Karpas-422 (cell line): ENCODE measurements at regions not wholly inside any gene's neighbourhood (a gene's known extent, or its start where the extent isn't known, plus 50 kb on each side); places are given as distances from the start of the nearest gene placed in this dataset.
"Not testable (repeated sequence)": the region's sequence is repeated elsewhere in the genome, so short reads cannot be mapped to it uniquely, and the experiment has no call there.

ENCODE experiments used
- DNase-seq: peaks from one replicate; pipeline ENCODE4 v3.0.0-alpha.2; 2015
- H2AFZ ChIP-seq: fragments of 200-600 bp; sonication (generic); 2 replicates; pipeline ENCODE4 v1.6.1; 2014; ENCODE audit warnings: antibody characterized with exemption, low read length, mixed read lengths
- H3K27ac ChIP-seq: fragments of 200-600 bp; sonication (generic); 2 replicates; pipeline ENCODE4 v1.5.1; 2014; ENCODE audit warnings: mild to moderate bottlenecking, low read length, moderate library complexity
- H3K27me3 ChIP-seq: fragments of 200-600 bp; sonication (generic); 2 replicates; pipeline ENCODE4 v1.6.1; 2014; ENCODE audit warnings: low read length, mixed read lengths
- H3K36me3 ChIP-seq: fragments of 200-600 bp; sonication (generic); 2 replicates; pipeline ENCODE4 v1.6.1; 2014; ENCODE audit warnings: low read length, mixed read lengths; ENCODE audit not compliant: insufficient read depth
- H3K4me1 ChIP-seq: fragments of 200-600 bp; sonication (generic); 2 replicates; pipeline ENCODE4 v1.6.1; 2014; ENCODE audit warnings: mild to moderate bottlenecking, low read length, mixed read lengths
- H3K4me2 ChIP-seq: fragments of 200-600 bp; sonication (generic); 2 replicates; pipeline ENCODE4 v1.6.1; 2014; ENCODE audit warnings: low read length, low read depth, mild to moderate bottlenecking; ENCODE audit not compliant: poor library complexity, severe bottlenecking
- H3K4me3 ChIP-seq: fragments of 200-600 bp; sonication (generic); 2 replicates; pipeline ENCODE4 v1.5.1; 2014; ENCODE audit warnings: mild to moderate bottlenecking, antibody characterized with exemption, low read length, mixed read lengths
- H3K79me2 ChIP-seq: fragments of 200-600 bp; sonication (generic); 2 replicates; pipeline ENCODE4 v1.6.1; 2014; ENCODE audit warnings: mild to moderate bottlenecking, low read length, mixed read lengths
- H3K9ac ChIP-seq: fragments of 200-600 bp; sonication (generic); 2 replicates; pipeline ENCODE4 v1.6.0; 2014; ENCODE audit warnings: low read length
- H3K9me2 ChIP-seq: fragments of 200-600 bp; sonication (generic), shearing (Covaris generic); replicated peaks from 2 replicates; pipeline ENCODE4 v1.6.0; 2014; ENCODE audit warnings: mild to moderate bottlenecking, low read length, moderate library complexity; ENCODE audit not compliant: insufficient read depth
- H3K9me3 ChIP-seq: fragments of 300-700, 200-600 bp; sonication (generic); 2 replicates; pipeline ENCODE4 v1.6.1; 2014; ENCODE audit warnings: low read length, mixed read lengths
- H4K20me1 ChIP-seq: fragments of 200-600 bp; sonication (generic); 2 replicates; pipeline ENCODE4 v1.6.1; 2014; ENCODE audit warnings: mild to moderate bottlenecking, antibody characterized with exemption, low read length, low read depth; ENCODE audit not compliant: insufficient read depth

- not testable (repeated sequence) for H3K4me3 ChIP-seq, H3K4me1 ChIP-seq, H4K20me1 ChIP-seq, DNase-seq, H2AFZ ChIP-seq, H3K9me2 ChIP-seq, H3K27ac ChIP-seq, H3K4me2 ChIP-seq, H3K27me3 ChIP-seq, H3K9ac ChIP-seq, H3K9me3 ChIP-seq, H3K36me3 ChIP-seq, H3K79me2 ChIP-seq
These were observed 146.3 kb upstream of the HDAC4 start for GRCh38 chr2:239547140-239547539.

DNA sequence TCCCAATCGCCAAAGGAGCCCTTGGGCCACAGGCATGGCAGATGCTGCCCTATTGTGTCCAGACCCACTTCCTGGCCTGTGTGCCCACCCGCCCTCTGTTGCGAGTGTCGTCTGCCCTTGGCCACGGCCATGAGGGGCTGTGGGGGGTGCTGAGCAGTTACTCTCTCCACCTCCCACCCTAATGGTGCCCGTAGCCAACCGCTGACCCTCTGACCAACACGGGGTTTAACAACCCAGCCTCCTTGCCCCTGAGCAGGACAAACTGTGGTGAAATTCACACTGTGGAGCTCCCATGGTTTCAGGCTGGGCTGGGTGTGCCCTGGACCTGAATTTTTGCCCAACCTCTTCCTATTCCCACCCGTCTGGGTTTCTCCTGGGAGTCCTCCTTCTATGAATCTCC lies 145.7 kb upstream of the HDAC4 start:
- Histone ChIP-seq H3K9ac (no peak overlapping the region), H3K9me3 (no peaks in the 10 kb centered on the region), H3K4me3 (no peak overlapping the region), H3K4me1 (no peaks in the 10 kb centered on the region), H3K27ac (no peak overlapping the region), H3K9me2 (no peaks in the 10 kb centered on the region), H3K79me2 (no peaks in the 10 kb centered on the region), H2AFZ (no peak overlapping the region), H3K27me3 (no peaks in the 10 kb centered on the region), H3K36me3 (no peaks in the 10 kb centered on the region), H4K20me1 (no peaks in the 10 kb centered on the region), H3K4me2 (no peak overlapping the region)
- no peak for DNase-seq

GRCh38 chr2:239545741-239546392 lies 145.0 kb upstream of the HDAC4 start:
- Histone ChIP-seq H3K9me3 (no peaks in the 10 kb centered on the region), H4K20me1 (no peaks in the 10 kb centered on the region), H3K4me3 (no peak overlapping the region), H2AFZ (no peak overlapping the region), H3K79me2 (no peaks in the 10 kb centered on the region), H3K9ac (no peak overlapping the region), H3K4me1 (no peaks in the 10 kb centered on the region), H3K27ac (no peak overlapping the region), H3K9me2 (no peaks in the 10 kb centered on the region), H3K4me2 (no peak overlapping the region), H3K27me3 (no peaks in the 10 kb centered on the region), H3K36me3 (no peaks in the 10 kb centered on the region)
- DNase-seq: no peak

DNA sequence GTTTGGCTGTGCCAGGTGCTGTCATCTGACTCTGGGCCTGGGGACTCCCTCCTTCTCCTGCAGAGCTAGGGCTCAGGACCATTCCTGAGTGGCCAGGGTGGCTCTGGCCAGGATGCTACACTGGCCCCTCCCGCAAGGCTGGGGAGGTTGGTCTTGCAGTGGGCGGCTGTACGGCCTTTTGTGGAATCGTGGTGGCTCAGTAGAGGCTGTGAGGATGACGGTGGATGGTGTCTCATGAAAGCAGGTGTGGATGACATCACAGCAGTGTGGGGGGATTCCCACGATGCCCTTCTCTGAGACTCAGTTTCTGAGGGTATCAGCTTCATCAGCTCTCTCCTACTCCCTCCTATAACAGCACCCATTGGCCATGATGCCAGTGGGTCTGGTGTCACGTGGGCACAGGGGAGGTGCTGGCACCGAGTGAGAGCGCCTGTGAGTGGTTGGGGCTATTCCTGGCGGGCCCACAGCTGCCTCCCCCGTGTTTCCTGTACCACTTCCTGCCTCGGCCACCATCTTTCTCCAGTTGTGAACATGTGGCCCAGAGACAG lies 144.2 kb upstream of the HDAC4 start:
- no peaks in the 10 kb centered on the region for H4K20me1 ChIP-seq
- no peak overlapping the region for H3K4me3 ChIP-seq
- H3K9me3 ChIP-seq: no peaks in the 10 kb centered on the region
- no peaks in the 10 kb centered on the region for H3K9me2 ChIP-seq
- no peak overlapping the region for H2AFZ ChIP-seq
- H3K27me3 ChIP-seq: no peaks in the 10 kb centered on the region
- no peak overlapping the region for H3K9ac ChIP-seq
- no peaks in the 10 kb centered on the region for H3K36me3 ChIP-seq
- no peaks in the 10 kb centered on the region for H3K79me2 ChIP-seq
- H3K4me1 ChIP-seq: no peaks in the 10 kb centered on the region
- no peak overlapping the region for H3K4me2 ChIP-seq
- DNase-seq: no peak
- H3K27ac ChIP-seq: no peak overlapping the region

GRCh38 chr2:239544143-239544917 lies 143.5 kb upstream of the HDAC4 start:
- no peak for DNase-seq
- Histone ChIP-seq H3K9ac (no peak overlapping the region), H3K36me3 (no peaks in the 10 kb centered on the region), H3K9me2 (no peaks in the 10 kb centered on the region), H3K4me1 (no peaks in the 10 kb centered on the region), H3K4me2 (no peak overlapping the region), H3K9me3 (no peaks in the 10 kb centered on the region), H2AFZ (no peak overlapping the region), H4K20me1 (no peaks in the 10 kb centered on the region), H3K79me2 (no peaks in the 10 kb centered on the region), H3K27me3 (no peaks in the 10 kb centered on the region), H3K27ac (no peak overlapping the region), H3K4me3 (no peak overlapping the region)

DNA sequence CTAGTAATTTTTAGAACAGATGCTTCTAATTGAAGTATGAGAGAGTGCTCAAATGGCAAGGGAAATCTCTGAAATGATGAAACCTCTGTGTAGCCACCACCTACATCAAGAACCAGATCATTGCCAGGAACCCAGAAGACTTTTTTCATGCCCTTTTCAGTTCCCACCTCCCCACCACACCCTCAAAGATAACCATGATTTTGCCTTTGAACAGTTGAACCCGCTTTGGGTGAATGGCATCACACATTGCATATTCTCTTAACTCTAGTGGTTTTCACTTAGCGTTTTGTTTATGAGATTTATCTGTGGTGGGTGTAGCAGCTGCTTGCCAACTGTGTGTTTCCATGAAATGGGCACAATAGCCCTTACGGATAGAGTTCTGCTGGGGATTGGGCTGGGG lies 142.9 kb upstream of the HDAC4 start:
- no peaks in the 10 kb centered on the region for H3K9me2 ChIP-seq
- DNase-seq: no peak
- H3K9ac ChIP-seq: no peak overlapping the region
- no peak overlapping the region for H2AFZ ChIP-seq
- no peaks in the 10 kb centered on the region for H3K4me1 ChIP-seq
- no peaks in the 10 kb centered on the region for H3K79me2 ChIP-seq
- H3K36me3 ChIP-seq: no peaks in the 10 kb centered on the region
- no peaks in the 10 kb centered on the region for H3K27me3 ChIP-seq
- no peak overlapping the region for H3K27ac ChIP-seq
- no peak overlapping the region for H3K4me3 ChIP-seq
- H4K20me1 ChIP-seq: no peaks in the 10 kb centered on the region
- no peak overlapping the region for H3K4me2 ChIP-seq
- no peaks in the 10 kb centered on the region for H3K9me3 ChIP-seq

GRCh38 chr2:239540174-239540573 lies 139.4 kb upstream of the HDAC4 start:
- Histone ChIP-seq H3K27me3 (no peaks in the 10 kb centered on the region), H2AFZ (no peak overlapping the region), H3K9me3 (no peaks in the 10 kb centered on the region), H4K20me1 (no peaks in the 10 kb centered on the region), H3K4me3 (no peak overlapping the region), H3K9me2 (no peaks in the 10 kb centered on the region), H3K79me2 (no peaks in the 10 kb centered on the region), H3K4me1 (no peaks in the 10 kb centered on the region), H3K36me3 (no peaks in the 10 kb centered on the region), H3K4me2 (no peak overlapping the region), H3K9ac (no peak overlapping the region), H3K27ac (no peak overlapping the region)
- DNase-seq: no peak

GRCh38 chr2:239539776-239540100 lies 138.9 kb upstream of the HDAC4 start:
- Histone ChIP-seq H3K36me3 (no peaks in the 10 kb centered on the region), H2AFZ (no peak overlapping the region), H3K9me2 (no peaks in the 10 kb centered on the region), H3K27me3 (no peaks in the 10 kb centered on the region), H3K27ac (no peak overlapping the region), H3K9me3 (no peaks in the 10 kb centered on the region), H3K4me1 (no peaks in the 10 kb centered on the region), H3K4me3 (no peak overlapping the region), H4K20me1 (no peaks in the 10 kb centered on the region), H3K4me2 (no peak overlapping the region), H3K79me2 (no peaks in the 10 kb centered on the region), H3K9ac (no peak overlapping the region)
- DNase-seq: no peak
